Epidermal melanocyte (primary cell): ENCODE measurements at regions not wholly inside any gene's neighbourhood (a gene's known extent, or its start where the extent isn't known, plus 50 kb on each side); places are given as distances from the start of the nearest gene placed in this dataset.

Experiments used
- DNase-seq: peaks from one replicate; pipeline ENCODE4 v3.0.0; 2011; ENCODE audit warnings: low spot score; ENCODE audit not compliant: insufficient read length

GRCh38 chr3:44080474-44081072 lies 161.1 kb upstream of the TOPAZ1 start:
- DNase-seq = no peak

GRCh38 chr3:44090036-44090435 lies 151.7 kb upstream of the TOPAZ1 start:
- DNase-seq = no peak

- DNase-seq = no peak
These were observed 149.2 kb upstream of the TOPAZ1 start for GRCh38 chr3:44092497-44092896.

- DNase-seq = no peak
These were observed 148.2 kb upstream of the TOPAZ1 start for GRCh38 chr3:44093531-44093930.

GRCh38 chr3:44098656-44099415 lies 142.8 kb upstream of the TOPAZ1 start:
- no peak for DNase-seq

- no peak for DNase-seq
These were observed 142.0 kb upstream of the TOPAZ1 start for GRCh38 chr3:44099566-44100297.

GRCh38 chr3:44100298-44100695 lies 141.4 kb upstream of the TOPAZ1 start:
- DNase-seq = no peak

GRCh38 chr3:44104043-44104442 lies 137.6 kb upstream of the TOPAZ1 start:
- DNase-seq = no peak

- no peak for DNase-seq
These were observed 136.9 kb upstream of the TOPAZ1 start for GRCh38 chr3:44104668-44105321.

- DNase-seq = no peak
These were observed 136.1 kb upstream of the TOPAZ1 start for GRCh38 chr3:44105571-44105970.

- peak; percentile 88 for DNase-seq
These were observed 134.9 kb upstream of the TOPAZ1 start for GRCh38 chr3:44106756-44107155.

GRCh38 chr3:44108481-44108880 lies 133.2 kb upstream of the TOPAZ1 start:
- no peak for DNase-seq

GRCh38 chr3:44109771-44110361 lies 131.8 kb upstream of the TOPAZ1 start:
- DNase-seq = no peak

- no peak for DNase-seq
These were observed 131.0 kb upstream of the TOPAZ1 start for GRCh38 chr3:44110648-44111047.

GRCh38 chr3:44111482-44111881 lies 130.2 kb upstream of the TOPAZ1 start:
- DNase-seq = no peak

GRCh38 chr3:44114142-44114541 lies 127.5 kb upstream of the TOPAZ1 start:
- no peak for DNase-seq

- no peak for DNase-seq
These were observed 124.4 kb upstream of the TOPAZ1 start for GRCh38 chr3:44117239-44117638.

GRCh38 chr3:44117736-44118135 lies 124.0 kb upstream of the TOPAZ1 start:
- no peak for DNase-seq

GRCh38 chr3:44120721-44121582 lies 120.7 kb upstream of the TOPAZ1 start:
- peak; percentile 52 for DNase-seq

- no peak for DNase-seq
These were observed 116.4 kb upstream of the TOPAZ1 start for GRCh38 chr3:44125246-44125645.

GRCh38 chr3:44125882-44126281 lies 115.8 kb upstream of the TOPAZ1 start:
- no peak for DNase-seq
